ENCODE measurements at regions not wholly inside any gene's neighbourhood (a gene's known extent, or its start where the extent isn't known, plus 50 kb on each side); places are given as distances from the start of the nearest gene placed in this dataset.

GRCh38 chr10:91726355-91726754, 71.9 kb upstream of the TNKS2 start:
- Histone ChIP-seq H3K27me3 (ENCODE audit: control insufficient read depth, insufficient read depth, low read length) (peaks cover 17% of the 10 kb centered on the region), H2AK5ac (ENCODE audit: low read depth, low read length) (no peak overlapping the region), H2AK9ac (replicated peaks; ENCODE audit: low read depth, low read length, poor library complexity) (no peak overlapping the region), H3K4me3 (ENCODE audit: insufficient read depth, low read depth, low read length) (no peak overlapping the region), H4K20me1 (ENCODE audit: insufficient read depth, low read length) (no peaks in the 10 kb centered on the region), H3K9ac (ENCODE audit: low read depth, low read length) (no peak overlapping the region), H3K14ac (replicated peaks; ENCODE audit: low read depth, low read length) (no peak overlapping the region), H4K91ac (ENCODE audit: insufficient read depth, low read depth, low read length) (no peak overlapping the region), H3K56ac (ENCODE audit: extremely low read depth, insufficient read depth, low read length) (no peak overlapping the region), H3K79me1 (ENCODE audit: low read depth in 1 of 2, low read length in 2 of 2) (no peaks in the 10 kb centered on the region), H2BK20ac (ENCODE audit: low read depth, low read length) (no peak overlapping the region), H2BK5ac (ENCODE audit: low read depth, low read length, poor library complexity, severe bottlenecking) (no peak overlapping the region), H3K36me3 (ENCODE audit: control insufficient read depth, insufficient read depth, low read length) (no peaks in the 10 kb centered on the region), H3K27ac (ENCODE audit: insufficient read depth, low read length) (no peak overlapping the region), H3K4ac (ENCODE audit: low read depth, low read length) (no peak overlapping the region), H2BK120ac (ENCODE audit: low read depth, low read length) (no peak overlapping the region), H3K9me3 (ENCODE audit: control insufficient read depth, insufficient read depth, low read length) (no peaks in the 10 kb centered on the region; the same call in 1 of the 2 replicates), H4K8ac (ENCODE audit: low read depth in 2 of 2, low read length in 2 of 2) (no peak overlapping the region), H4K5ac (ENCODE audit: low read depth, low read length) (no peak overlapping the region), H3K18ac (ENCODE audit: low read depth, low read length) (no peak overlapping the region), H2AFZ (replicated peaks; ENCODE audit: low read length, poor library complexity) (no peak overlapping the region), H2BK15ac (ENCODE audit: low read depth, low read length) (no peak overlapping the region), H3K23ac (ENCODE audit: low read depth, low read length) (no peak overlapping the region), H3K4me1 (ENCODE audit: control insufficient read depth, insufficient read depth, low read length) (no peaks in the 10 kb centered on the region), H3K4me2 (ENCODE audit: low read depth, low read length) (no peak overlapping the region), H3K9me1 (ENCODE audit: insufficient read depth, low read length) (no peaks in the 10 kb centered on the region)
- POLR2A ChIA-PET (ENCODE audit: unreplicated experiment), result no interaction called here
- BruUV-seq (replicated peaks), result no TSS peak
- in situ Hi-C loops (cut with MboI; ENCODE audit: low sequenced_read_pairs), result no loop called here
- DNase-seq (no peak), ATAC-seq (ENCODE audit: low read depth) (no peak)
- intact Hi-C loops (cut with micrococcal nuclease), result no loop called here
- CTCF ChIA-PET, result no interaction called here
- no CpG with 5 or more reads among the region's 2 CpGs for WGBS, 2 experiments (ENCODE audit: extremely low coverage in 2 of 2, insufficient read length in 1 of 2)
- dilution Hi-C loops (cut with HindIII; ENCODE audit: low sequenced_read_pairs, unreplicated experiment), result no loop called here
- no peak for TF ChIP-seq POLR2A (IDR thresholded peaks at IDR 0.05; ENCODE audit: low read depth, low read length)
- TF ChIP-seq USF2 (IDR thresholded peaks at IDR 0.05; ENCODE audit: low read depth, low read length), result no peak
- TF ChIP-seq NFE2L2 (IDR thresholded peaks at IDR 0.05; ENCODE audit: low read depth, low read length), result no peak
- TF ChIP-seq CHD1 (IDR thresholded peaks at IDR 0.05; ENCODE audit: low read depth, low read length), result no peak
- TF ChIP-seq CEBPB (IDR thresholded peaks at IDR 0.05; ENCODE audit: low read depth, low read length), result no peak
- no peak for TF ChIP-seq ELK1 (IDR thresholded peaks at IDR 0.05; ENCODE audit: borderline replicate concordance, low read depth, low read length)
- no peak for TF ChIP-seq RFX5 (IDR thresholded peaks at IDR 0.05; ENCODE audit: low read depth, low read length)
- TF ChIP-seq BHLHE40 (IDR thresholded peaks at IDR 0.05; ENCODE audit: low read depth, low read length), result no peak
- no peak for TF ChIP-seq MAFK (IDR thresholded peaks at IDR 0.05; ENCODE audit: low read depth, low read length)
- no peak for TF ChIP-seq MAZ (IDR thresholded peaks at IDR 0.05; ENCODE audit: borderline replicate concordance, low read depth, low read length)
- no peak for TF ChIP-seq CTCF (conservative IDR thresholded peaks at IDR 0.05; ENCODE audit: low read depth, low read length)
- TF ChIP-seq MXI1 (IDR thresholded peaks at IDR 0.05; ENCODE audit: borderline replicate concordance, low read depth, low read length), result no peak
- no peak for TF ChIP-seq RCOR1 (IDR thresholded peaks at IDR 0.05; ENCODE audit: insufficient replicate concordance, low read length)
- TF ChIP-seq RAD21 (IDR thresholded peaks at IDR 0.05; ENCODE audit: low read length), result no peak
- TF ChIP-seq SMC3 (IDR thresholded peaks at IDR 0.05; ENCODE audit: low read depth, low read length), result no peak
- TF ChIP-seq FOS (IDR thresholded peaks at IDR 0.05; ENCODE audit: low read depth, low read length), result no peak

Measured in IMR-90 (cell line).